ENCODE measurements at regions not wholly inside any gene's neighbourhood (a gene's known extent, or its start where the extent isn't known, plus 50 kb on each side); places are given as distances from the start of the nearest gene placed in this dataset.

DNA sequence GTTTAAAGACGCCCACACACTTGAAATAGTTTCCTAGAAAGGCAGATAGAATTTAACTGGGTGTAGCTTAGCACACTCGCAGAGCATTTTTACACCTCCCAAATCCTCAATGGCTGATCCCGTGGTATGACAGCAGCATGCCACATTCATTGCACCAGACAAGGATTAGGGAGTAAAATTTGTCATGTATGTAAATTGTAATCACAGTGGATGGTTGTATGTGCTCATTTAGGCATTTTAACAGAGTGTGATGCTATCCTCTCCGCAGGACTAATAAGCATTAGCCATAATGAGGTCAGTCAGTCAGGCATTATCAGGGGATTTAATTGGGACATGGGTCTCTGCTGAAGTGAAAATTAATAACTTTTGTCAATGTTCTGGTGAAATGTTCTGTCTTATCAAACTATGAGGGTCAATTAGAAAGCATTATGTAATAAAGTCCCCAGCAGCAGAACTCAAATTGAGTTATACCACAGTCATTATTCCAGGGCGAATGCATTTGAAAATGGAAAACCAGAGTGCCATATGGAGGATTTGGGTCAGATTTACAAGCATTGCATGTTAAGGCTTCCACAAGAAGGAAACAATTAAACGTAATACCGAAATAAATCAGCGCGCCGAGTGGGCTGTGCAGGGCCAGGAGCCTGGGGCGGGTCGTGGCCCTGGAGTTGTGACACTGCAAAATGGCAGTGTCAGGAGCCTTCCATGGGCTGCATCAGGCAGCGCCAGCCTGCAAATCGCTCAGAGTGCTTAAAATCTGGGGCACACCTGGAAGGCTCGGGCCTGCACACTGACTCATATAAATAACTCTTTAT lies 602.2 kb downstream of the BNC2 start:
- Histone ChIP-seq H3K27ac (ENCODE audit: insufficient read depth, low read depth, low read length, poor library complexity, severe bottlenecking) (no peak overlapping the region), H3K36me3 (ENCODE audit: control insufficient read depth, insufficient read depth, low read length) (no peaks in the 10 kb centered on the region), H3K4me1 (ENCODE audit: control insufficient read depth, insufficient read depth, low read length) (no peaks in the 10 kb centered on the region), H3K27me3 (ENCODE audit: control insufficient read depth, insufficient read depth, low read length, poor library complexity, severe bottlenecking) (no peaks in the 10 kb centered on the region), H3K9me3 (ENCODE audit: control insufficient read depth, low read length) (no peaks in the 10 kb centered on the region), H3K4me3 (ENCODE audit: insufficient read depth, low read depth, low read length) (no peak overlapping the region)
- 94 to 96% methylated on average over 14 to 15 of the region's 15 CpGs for WGBS, 2 experiments

DNA sequence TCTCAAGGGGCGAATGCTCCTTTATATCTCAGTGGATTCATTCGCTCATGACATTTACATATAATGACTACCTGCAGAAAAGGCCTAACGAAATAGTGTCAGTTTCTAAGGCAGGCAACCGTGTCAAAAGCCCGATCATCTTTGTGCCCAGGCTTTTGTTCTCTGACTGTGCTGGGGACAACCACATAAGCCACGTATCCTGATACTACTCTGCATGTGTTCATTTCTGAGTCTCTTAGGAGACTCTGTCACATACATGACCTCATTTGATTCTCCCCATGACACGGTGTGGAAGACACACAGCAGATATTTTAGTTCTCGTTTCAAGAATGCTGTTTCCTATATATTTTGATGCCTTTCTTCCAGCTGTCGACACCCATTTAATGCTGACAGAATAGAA lies 598.5 kb downstream of the BNC2 start:
- H3K4me3 ChIP-seq (ENCODE audit: insufficient read depth, low read depth, low read length) = no peak overlapping the region
- H3K27me3 ChIP-seq (ENCODE audit: control insufficient read depth, insufficient read depth, low read length, poor library complexity, severe bottlenecking) = no peaks in the 10 kb centered on the region
- no peaks in the 10 kb centered on the region for H3K4me1 ChIP-seq (ENCODE audit: control insufficient read depth, insufficient read depth, low read length)
- H3K27ac ChIP-seq (ENCODE audit: insufficient read depth, low read depth, low read length, poor library complexity, severe bottlenecking) = no peak overlapping the region
- no peaks in the 10 kb centered on the region for H3K36me3 ChIP-seq (ENCODE audit: control insufficient read depth, insufficient read depth, low read length)
- WGBS, 2 experiments = 88 to 90% methylated on average over 9 of the region's 9 CpGs
- no peaks in the 10 kb centered on the region for H3K9me3 ChIP-seq (ENCODE audit: control insufficient read depth, low read length)

DNA sequence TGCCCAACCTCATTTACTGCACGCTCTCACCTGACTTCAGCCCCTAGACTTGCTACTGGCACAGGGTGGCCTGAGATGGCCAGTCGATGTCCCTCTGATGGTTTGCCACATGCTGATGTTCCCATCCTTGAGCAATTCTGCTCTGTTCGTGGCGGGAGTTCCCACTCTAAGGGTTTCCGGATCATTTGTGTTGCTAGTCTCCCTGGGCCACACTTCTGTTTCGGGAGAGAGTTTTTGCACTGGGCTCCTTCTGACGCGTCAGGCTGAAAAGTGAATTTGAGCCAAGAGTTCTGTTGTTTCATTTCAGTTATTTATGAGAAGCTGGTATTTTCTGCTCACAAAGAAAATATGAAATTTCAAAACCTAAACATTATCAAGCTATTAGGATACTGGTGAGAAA lies 597.7 kb downstream of the BNC2 start:
- no peaks in the 10 kb centered on the region for H3K4me1 ChIP-seq (ENCODE audit: control insufficient read depth, insufficient read depth, low read length)
- H3K36me3 ChIP-seq (ENCODE audit: control insufficient read depth, insufficient read depth, low read length) = no peaks in the 10 kb centered on the region
- no peaks in the 10 kb centered on the region for H3K9me3 ChIP-seq (ENCODE audit: control insufficient read depth, low read length)
- H3K4me3 ChIP-seq (ENCODE audit: insufficient read depth, low read depth, low read length) = no peak overlapping the region
- 94 to 96% methylated on average over 8 of the region's 8 CpGs for WGBS, 2 experiments
- no peak overlapping the region for H3K27ac ChIP-seq (ENCODE audit: insufficient read depth, low read depth, low read length, poor library complexity, severe bottlenecking)
- no peaks in the 10 kb centered on the region for H3K27me3 ChIP-seq (ENCODE audit: control insufficient read depth, insufficient read depth, low read length, poor library complexity, severe bottlenecking)

DNA sequence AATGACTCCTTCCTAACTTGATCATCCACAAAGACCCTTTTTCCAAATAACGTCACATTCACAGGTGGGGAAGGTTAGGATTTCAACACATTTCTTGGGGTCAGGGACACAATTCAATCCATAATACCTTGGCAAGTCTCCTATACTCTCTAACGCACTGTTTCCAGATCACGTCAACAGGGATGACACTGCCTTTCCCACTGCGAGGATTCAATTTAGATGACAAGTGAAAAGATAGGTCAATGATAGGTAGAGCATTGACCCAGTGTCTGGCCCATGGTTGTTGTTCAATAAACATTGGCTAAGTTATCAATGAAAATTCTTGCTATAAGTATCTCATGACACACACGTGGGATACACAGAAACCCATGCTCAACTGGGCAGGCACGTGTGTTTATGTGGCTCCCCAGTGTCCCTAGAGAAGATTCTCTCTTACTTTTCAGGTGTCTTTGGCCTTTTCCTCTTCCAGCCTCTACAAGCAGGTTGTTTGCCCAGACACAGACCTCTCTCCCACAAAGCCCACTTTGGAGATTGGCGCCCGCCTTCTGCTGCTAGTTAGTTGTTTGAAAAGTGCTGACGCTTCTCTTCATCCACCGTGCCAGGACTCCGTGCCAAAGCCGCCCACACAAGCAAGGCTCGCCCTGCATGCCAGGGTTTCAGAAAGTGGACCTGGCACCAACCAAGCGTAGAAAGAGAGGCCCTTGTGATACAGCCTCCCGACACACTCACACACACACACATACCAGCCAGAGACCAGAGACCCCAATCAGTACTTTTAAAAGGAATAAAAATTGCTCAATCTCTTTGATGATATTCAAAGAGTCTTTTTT lies 594.5 kb downstream of the BNC2 start:
- Histone ChIP-seq H3K4me1 (ENCODE audit: control insufficient read depth, insufficient read depth, low read length) (no peaks in the 10 kb centered on the region), H3K4me3 (ENCODE audit: insufficient read depth, low read depth, low read length) (no peak overlapping the region), H3K36me3 (ENCODE audit: control insufficient read depth, insufficient read depth, low read length) (no peaks in the 10 kb centered on the region), H3K27me3 (ENCODE audit: control insufficient read depth, insufficient read depth, low read length, poor library complexity, severe bottlenecking) (no peaks in the 10 kb centered on the region), H3K9me3 (ENCODE audit: control insufficient read depth, low read length) (no peaks in the 10 kb centered on the region), H3K27ac (ENCODE audit: insufficient read depth, low read depth, low read length, poor library complexity, severe bottlenecking) (no peak overlapping the region)
- 95% methylated on average over 15 of the region's 15 CpGs for WGBS, 2 experiments

DNA sequence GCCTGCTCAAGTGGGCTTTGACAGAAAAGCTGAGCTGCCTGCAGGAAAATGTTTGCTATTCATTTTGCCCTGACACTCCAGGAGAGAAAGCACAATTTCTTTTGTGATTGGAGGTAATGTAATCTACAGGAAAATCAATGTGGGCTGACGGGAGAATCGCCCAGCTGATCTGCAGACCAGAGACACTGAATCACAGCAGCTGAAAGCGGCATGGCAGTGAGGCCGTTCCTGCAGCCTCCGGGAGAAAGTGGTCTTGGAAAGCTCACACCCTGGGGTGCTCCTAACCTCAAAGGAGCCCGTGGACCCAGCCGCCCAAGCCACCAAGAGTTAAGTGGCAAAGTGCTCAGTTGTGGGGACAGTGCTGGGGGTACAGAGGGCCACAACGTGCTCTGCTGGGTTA lies 593.6 kb downstream of the BNC2 start:
- H3K4me1 ChIP-seq (ENCODE audit: control insufficient read depth, insufficient read depth, low read length) = no peaks in the 10 kb centered on the region
- H3K27me3 ChIP-seq (ENCODE audit: control insufficient read depth, insufficient read depth, low read length, poor library complexity, severe bottlenecking) = no peaks in the 10 kb centered on the region

DNA sequence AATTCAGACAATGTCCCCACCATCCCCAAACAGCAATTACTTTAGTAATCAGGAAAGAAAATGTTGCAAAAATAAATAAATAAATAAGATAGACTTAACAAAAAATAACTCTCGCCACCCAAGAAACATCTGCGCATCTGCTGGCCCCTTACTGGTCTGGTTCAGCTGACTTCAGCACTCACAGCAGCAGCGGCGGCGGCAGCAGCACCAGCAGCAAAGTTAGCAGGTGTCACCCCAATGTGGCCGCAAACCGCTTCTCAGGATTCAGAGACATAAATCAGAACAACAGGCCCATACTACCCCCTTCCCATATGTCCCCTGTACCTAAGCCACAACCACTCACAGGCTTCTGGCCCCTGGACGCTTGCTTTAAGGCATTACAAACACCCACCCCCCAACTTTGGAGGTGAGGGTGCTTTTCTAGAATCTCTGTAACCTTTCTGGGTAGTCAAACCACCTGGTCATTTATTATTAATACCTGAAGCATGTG lies 593.0 kb downstream of the BNC2 start:
- Histone ChIP-seq H3K27me3 (ENCODE audit: control insufficient read depth, insufficient read depth, low read length, poor library complexity, severe bottlenecking) (no peaks in the 10 kb centered on the region), H3K4me1 (ENCODE audit: control insufficient read depth, insufficient read depth, low read length) (no peaks in the 10 kb centered on the region), H3K9me3 (ENCODE audit: control insufficient read depth, low read length) (no peaks in the 10 kb centered on the region), H3K4me3 (ENCODE audit: insufficient read depth, low read depth, low read length) (no peak overlapping the region), H3K36me3 (ENCODE audit: control insufficient read depth, insufficient read depth, low read length) (no peaks in the 10 kb centered on the region), H3K27ac (ENCODE audit: insufficient read depth, low read depth, low read length, poor library complexity, severe bottlenecking) (no peak overlapping the region)
- WGBS, 2 experiments = 84 to 86% methylated on average over 8 of the region's 8 CpGs

More for the DNA sequence above, 593.6 kb downstream of the BNC2 start:
- Histone ChIP-seq H3K4me3 (ENCODE audit: insufficient read depth, low read depth, low read length) (no peak overlapping the region), H3K27ac (ENCODE audit: insufficient read depth, low read depth, low read length, poor library complexity, severe bottlenecking) (no peak overlapping the region), H3K9me3 (ENCODE audit: control insufficient read depth, low read length) (no peaks in the 10 kb centered on the region), H3K36me3 (ENCODE audit: control insufficient read depth, insufficient read depth, low read length) (no peaks in the 10 kb centered on the region)
- 89% methylated on average over 8 of the region's 8 CpGs for WGBS, 2 experiments

DNA sequence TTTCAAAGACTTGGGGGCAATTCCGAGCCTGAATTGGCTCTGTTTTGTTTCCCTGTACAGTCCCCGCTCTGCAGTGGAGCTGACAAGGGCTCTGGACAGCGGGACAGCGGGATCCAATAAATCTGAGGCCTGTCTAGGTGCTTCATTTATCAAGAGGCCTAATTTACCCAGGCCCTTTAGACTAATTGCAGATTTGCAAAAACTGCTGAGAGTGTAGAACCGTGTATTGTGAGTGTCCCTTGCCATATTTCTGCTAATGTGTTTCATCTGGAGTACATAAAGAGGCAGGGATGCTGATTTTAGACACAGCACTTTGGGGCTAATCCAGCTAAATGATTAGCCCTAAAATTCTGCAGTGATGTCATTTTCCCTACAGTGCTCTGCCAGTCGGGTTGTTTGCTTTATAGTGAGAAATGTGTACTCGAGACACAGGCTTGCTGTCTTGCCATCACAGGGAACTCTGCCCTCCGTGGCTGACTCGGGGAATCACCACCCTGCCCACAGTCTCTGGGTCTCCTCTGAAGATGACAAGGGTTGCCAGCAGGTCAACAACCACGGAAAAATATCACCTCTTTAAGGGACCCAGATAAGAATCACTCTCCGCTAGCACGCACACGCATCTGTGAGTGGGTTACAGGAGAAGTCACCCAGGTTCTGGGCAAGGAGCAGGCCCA lies 592.0 kb downstream of the BNC2 start:
- Histone ChIP-seq H3K36me3 (ENCODE audit: control insufficient read depth, insufficient read depth, low read length) (no peaks in the 10 kb centered on the region), H3K4me1 (ENCODE audit: control insufficient read depth, insufficient read depth, low read length) (no peaks in the 10 kb centered on the region), H3K9me3 (ENCODE audit: control insufficient read depth, low read length) (no peaks in the 10 kb centered on the region), H3K27ac (ENCODE audit: insufficient read depth, low read depth, low read length, poor library complexity, severe bottlenecking) (no peak overlapping the region), H3K4me3 (ENCODE audit: insufficient read depth, low read depth, low read length) (no peak overlapping the region), H3K27me3 (ENCODE audit: control insufficient read depth, insufficient read depth, low read length, poor library complexity, severe bottlenecking) (no peaks in the 10 kb centered on the region)
- WGBS, 2 experiments = 92% methylated on average over 13 of the region's 13 CpGs

DNA sequence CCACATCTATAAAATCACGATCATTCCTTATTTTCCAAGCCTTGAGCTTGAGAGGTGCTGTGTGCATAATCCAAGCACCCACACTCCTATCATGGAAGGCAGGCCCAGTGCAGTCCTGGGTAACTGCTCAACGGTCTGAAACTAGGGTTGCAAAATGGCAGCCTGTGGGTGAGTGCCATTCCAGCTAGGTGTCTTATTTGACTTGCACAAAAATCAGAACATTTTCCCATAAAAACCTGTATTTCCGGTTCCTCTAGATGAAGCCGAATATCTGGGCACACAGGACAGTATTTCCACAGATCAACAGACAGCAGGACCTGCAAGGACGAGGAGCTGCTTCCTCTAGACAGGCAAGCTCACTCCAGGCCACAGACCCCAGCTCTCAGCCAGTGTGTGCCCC lies 588.8 kb downstream of the BNC2 start:
- Histone ChIP-seq H3K4me3 (ENCODE audit: insufficient read depth, low read depth, low read length) (no peak overlapping the region), H3K27me3 (ENCODE audit: control insufficient read depth, insufficient read depth, low read length, poor library complexity, severe bottlenecking) (no peaks in the 10 kb centered on the region), H3K36me3 (ENCODE audit: control insufficient read depth, insufficient read depth, low read length) (no peaks in the 10 kb centered on the region), H3K27ac (ENCODE audit: insufficient read depth, low read depth, low read length, poor library complexity, severe bottlenecking) (no peak overlapping the region), H3K9me3 (ENCODE audit: control insufficient read depth, low read length) (no peaks in the 10 kb centered on the region), H3K4me1 (ENCODE audit: control insufficient read depth, insufficient read depth, low read length) (no peaks in the 10 kb centered on the region)
- 93 to 96% methylated on average over 5 of the region's 5 CpGs for WGBS, 2 experiments

DNA sequence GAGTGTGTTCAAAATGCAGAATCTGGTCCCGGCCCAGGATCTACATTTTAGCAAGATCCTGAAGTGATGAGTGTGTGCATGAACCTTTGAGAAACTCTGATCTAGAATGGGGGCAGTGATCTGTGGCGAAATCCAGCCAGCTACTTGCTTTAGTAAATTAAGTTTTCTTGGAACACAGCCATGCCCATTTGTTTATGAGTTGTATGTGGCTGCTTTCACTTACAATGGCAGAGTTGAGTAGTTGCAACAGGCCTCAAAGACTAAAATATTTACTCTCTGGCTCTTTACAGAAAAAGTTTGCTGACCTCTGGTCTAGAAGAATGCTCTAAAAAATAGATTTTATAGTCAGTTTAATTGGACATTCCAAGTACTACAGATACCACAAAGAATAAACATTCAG lies 588.3 kb downstream of the BNC2 start:
- Histone ChIP-seq H3K4me3 (ENCODE audit: insufficient read depth, low read depth, low read length) (no peak overlapping the region), H3K36me3 (ENCODE audit: control insufficient read depth, insufficient read depth, low read length) (no peaks in the 10 kb centered on the region), H3K4me1 (ENCODE audit: control insufficient read depth, insufficient read depth, low read length) (no peaks in the 10 kb centered on the region), H3K9me3 (ENCODE audit: control insufficient read depth, low read length) (no peaks in the 10 kb centered on the region), H3K27ac (ENCODE audit: insufficient read depth, low read depth, low read length, poor library complexity, severe bottlenecking) (no peak overlapping the region), H3K27me3 (ENCODE audit: control insufficient read depth, insufficient read depth, low read length, poor library complexity, severe bottlenecking) (no peaks in the 10 kb centered on the region)
- 71 to 80% methylated on average over 2 of the region's 2 CpGs for WGBS, 2 experiments

DNA sequence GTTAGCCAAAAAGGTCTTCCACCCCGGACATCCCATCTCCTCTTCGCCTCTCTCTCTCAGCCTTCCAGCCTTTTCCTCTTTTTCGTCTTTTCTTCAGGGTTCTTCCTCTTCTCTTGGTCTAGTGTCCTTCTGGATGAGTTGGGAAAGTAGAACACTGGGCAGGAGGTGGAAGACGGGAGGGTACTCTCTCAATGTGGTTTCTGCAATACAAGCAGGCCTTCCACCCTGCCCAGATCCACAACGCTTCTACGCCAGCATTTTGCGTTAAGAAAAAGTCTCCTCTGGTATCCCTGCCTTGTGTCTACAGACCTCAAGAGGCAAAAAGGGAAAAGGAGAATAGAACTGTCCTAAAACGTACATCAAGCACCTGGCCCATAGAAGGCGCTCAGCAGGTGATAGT lies 587.8 kb downstream of the BNC2 start:
- no peaks in the 10 kb centered on the region for H3K27me3 ChIP-seq (ENCODE audit: control insufficient read depth, insufficient read depth, low read length, poor library complexity, severe bottlenecking)
- no peaks in the 10 kb centered on the region for H3K36me3 ChIP-seq (ENCODE audit: control insufficient read depth, insufficient read depth, low read length)
- H3K4me3 ChIP-seq (ENCODE audit: insufficient read depth, low read depth, low read length) = no peak overlapping the region
- H3K4me1 ChIP-seq (ENCODE audit: control insufficient read depth, insufficient read depth, low read length) = no peaks in the 10 kb centered on the region
- WGBS, 2 experiments = 84 to 86% methylated on average over 9 of the region's 9 CpGs
- H3K27ac ChIP-seq (ENCODE audit: insufficient read depth, low read depth, low read length, poor library complexity, severe bottlenecking) = no peak overlapping the region
- no peaks in the 10 kb centered on the region for H3K9me3 ChIP-seq (ENCODE audit: control insufficient read depth, low read length)

All from ectodermal cell (in vitro differentiated cells).